Kidney (tissue), 13 donors: ENCODE measurements at regions not wholly inside any gene's neighbourhood (a gene's known extent, or its start where the extent isn't known, plus 50 kb on each side); places are given as distances from the start of the nearest gene placed in this dataset.

ENCODE experiments used
- DNase-seq, 5 donors: peaks; one replicate each; pipeline ENCODE4 v3.0.0-alpha.2; 2013 to 2020
- FAIRE-seq: peaks from 2 replicates; lab custom pipeline; 2012; peaks lifted over from hg19 to GRCh38; lab: Jason Lieb, UNC
- H3K27ac ChIP-seq, 2 donors: one replicate each; pipeline ENCODE4 v1.7.0; 2013; ENCODE audit warnings: low read depth in 2 of 2, low read length in 2 of 2, inconsistent platforms in 1 of 2
- H3K27me3 ChIP-seq: one replicate; pipeline ENCODE4 v1.7.1; 2013; ENCODE audit warnings: low read length, inconsistent platforms; ENCODE audit not compliant: control insufficient read depth, insufficient read depth
- H3K36me3 ChIP-seq, 3 donors: one replicate each; pipeline versions ENCODE4 v1.7.0 to v1.7.1; 2013; ENCODE audit warnings: low read length in 3 of 3, control low read depth in 1 of 3, inconsistent platforms in 1 of 3; ENCODE audit not compliant: insufficient read depth in 3 of 3, control insufficient read depth in 2 of 3
- H3K4me1 ChIP-seq, 3 donors: one replicate each; pipeline versions ENCODE4 v1.7.0 to v1.7.1; 2013; ENCODE audit warnings: low read length in 3 of 3, inconsistent platforms in 1 of 3, low read depth in 1 of 3; ENCODE audit not compliant: control insufficient read depth in 2 of 3, insufficient read depth in 2 of 3
- H3K4me3 ChIP-seq, 3 donors: one replicate each; pipeline versions ENCODE4 v1.7.0 to v1.8.1; 2013; ENCODE audit warnings: low read length in 3 of 3, control low read depth in 1 of 3, inconsistent platforms in 1 of 3
- H3K9ac ChIP-seq, 3 donors: one replicate each; pipeline versions ENCODE4 v1.7.0 to v1.7.1; 2013; ENCODE audit warnings: low read length in 3 of 3, control low read depth in 1 of 3, inconsistent platforms in 1 of 3
- H3K9me3 ChIP-seq, 3 donors: one replicate each; pipeline versions ENCODE4 v1.7.0 to v1.7.1; 2013; ENCODE audit warnings: low read length in 3 of 3, control low read depth in 1 of 3, inconsistent platforms in 1 of 3; ENCODE audit not compliant: control insufficient read depth in 2 of 3, insufficient read depth in 1 of 3
- intact Hi-C: fragments of 100-400 bp; cut with DNase I; formaldehyde crosslinking; loops from one replicate; pipeline ENCODE4 v1.11.1; 2022
- TF ChIP-seq, protein P1 (sequence below): IDR thresholded peaks from 3 replicates; pipeline ENCODE4 v1.5.1; 2012; ENCODE audit warnings: mild to moderate bottlenecking, moderate library complexity, borderline replicate concordance; ENCODE audit not compliant: insufficient read depth; ENCODE audit errors: extremely low read depth
- donor health status: control.
- donor health status: control.
- donor health status: control.
- donor health status: control.
- donor health status: control.
- donor health status: DM: yes; HTN: yes; CAD: no.
- donor health status: Normal renal cell carcinoma (clear cell type).

- Histone ChIP-seq H3K9ac (no peak overlapping the region), H3K27me3 (peaks cover 2% of the 10 kb centered on the region), H3K9me3 (no peaks in the 10 kb centered on the region), H3K27ac (no peak overlapping the region), H3K4me3 (no peak overlapping the region), H3K36me3 (no peaks in the 10 kb centered on the region), H3K4me1 (no peaks in the 10 kb centered on the region)
- TF ChIP-seq, protein P1, sequence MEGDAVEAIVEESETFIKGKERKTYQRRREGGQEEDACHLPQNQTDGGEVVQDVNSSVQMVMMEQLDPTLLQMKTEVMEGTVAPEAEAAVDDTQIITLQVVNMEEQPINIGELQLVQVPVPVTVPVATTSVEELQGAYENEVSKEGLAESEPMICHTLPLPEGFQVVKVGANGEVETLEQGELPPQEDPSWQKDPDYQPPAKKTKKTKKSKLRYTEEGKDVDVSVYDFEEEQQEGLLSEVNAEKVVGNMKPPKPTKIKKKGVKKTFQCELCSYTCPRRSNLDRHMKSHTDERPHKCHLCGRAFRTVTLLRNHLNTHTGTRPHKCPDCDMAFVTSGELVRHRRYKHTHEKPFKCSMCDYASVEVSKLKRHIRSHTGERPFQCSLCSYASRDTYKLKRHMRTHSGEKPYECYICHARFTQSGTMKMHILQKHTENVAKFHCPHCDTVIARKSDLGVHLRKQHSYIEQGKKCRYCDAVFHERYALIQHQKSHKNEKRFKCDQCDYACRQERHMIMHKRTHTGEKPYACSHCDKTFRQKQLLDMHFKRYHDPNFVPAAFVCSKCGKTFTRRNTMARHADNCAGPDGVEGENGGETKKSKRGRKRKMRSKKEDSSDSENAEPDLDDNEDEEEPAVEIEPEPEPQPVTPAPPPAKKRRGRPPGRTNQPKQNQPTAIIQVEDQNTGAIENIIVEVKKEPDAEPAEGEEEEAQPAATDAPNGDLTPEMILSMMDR, result no peak
- DNase-seq (no peak), FAIRE-seq (no peak)
- intact Hi-C loops, result no loop called here
Observed at GRCh38 chr4:1559896-1560650, 124.0 kb downstream of the FAM53A start.

GRCh38 chr4:1558205-1558604 lies 125.9 kb downstream of the FAM53A start:
- H3K27ac ChIP-seq, result no peak overlapping the region
- peaks cover 2% of the 10 kb centered on the region for H3K27me3 ChIP-seq
- H3K9me3 ChIP-seq, result no peaks in the 10 kb centered on the region
- no peak overlapping the region for H3K9ac ChIP-seq
- DNase-seq (no peak), FAIRE-seq (no peak)
- intact Hi-C loops, result no loop called here
- H3K36me3 ChIP-seq, result no peaks in the 10 kb centered on the region
- TF ChIP-seq, protein P1, result no peak
- no peak overlapping the region for H3K4me3 ChIP-seq
- H3K4me1 ChIP-seq, result no peaks in the 10 kb centered on the region

- intact Hi-C loops, result no loop called here
- H3K4me3 ChIP-seq, result no peak overlapping the region
- no peak for FAIRE-seq
- no peak overlapping the region for H3K27ac ChIP-seq
- H3K27me3 ChIP-seq, result peaks cover 2% of the 10 kb centered on the region
- no peaks in the 10 kb centered on the region for H3K9me3 ChIP-seq
- H3K36me3 ChIP-seq, result no peaks in the 10 kb centered on the region
- H3K4me1 ChIP-seq, result no peaks in the 10 kb centered on the region
- H3K9ac ChIP-seq, result no peak overlapping the region
- TF ChIP-seq, protein P1, result no peak
- DNase-seq, result no peak
Observed at GRCh38 chr4:1557221-1557597, 126.9 kb downstream of the FAM53A start.
